GM21825 (cell line): ENCODE measurements at regions not wholly inside any gene's neighbourhood (a gene's known extent, or its start where the extent isn't known, plus 50 kb on each side); places are given as distances from the start of the nearest gene placed in this dataset.

Experiments
- ATAC-seq: cut with Tn5 transposase; IDR thresholded peaks from one replicate; pipeline ENCODE4 v1.9.1; 2021; ENCODE audit warnings: mild to moderate bottlenecking, moderate library complexity; ENCODE audit not compliant: unreplicated experiment

DNA sequence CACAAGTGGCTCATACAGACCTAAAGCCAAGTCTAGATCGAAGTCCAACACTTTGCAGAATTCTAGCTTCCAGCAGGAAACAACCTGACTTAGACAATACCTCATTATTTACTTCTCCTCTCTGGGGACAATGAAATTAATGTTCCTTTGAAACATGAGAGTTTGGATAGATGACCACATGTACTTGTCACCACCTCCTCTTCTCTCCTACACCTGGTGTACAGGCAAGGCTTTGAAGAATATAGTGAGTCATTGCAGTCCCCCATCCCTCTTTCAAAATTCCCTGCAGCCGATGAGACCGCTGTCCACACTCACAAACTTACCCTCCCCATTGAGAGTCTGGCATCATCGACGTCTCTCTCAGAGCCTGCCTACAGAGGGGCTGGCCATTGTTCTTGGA lies 189.0 kb upstream of the HES1 start:
- ATAC-seq = no peak

DNA sequence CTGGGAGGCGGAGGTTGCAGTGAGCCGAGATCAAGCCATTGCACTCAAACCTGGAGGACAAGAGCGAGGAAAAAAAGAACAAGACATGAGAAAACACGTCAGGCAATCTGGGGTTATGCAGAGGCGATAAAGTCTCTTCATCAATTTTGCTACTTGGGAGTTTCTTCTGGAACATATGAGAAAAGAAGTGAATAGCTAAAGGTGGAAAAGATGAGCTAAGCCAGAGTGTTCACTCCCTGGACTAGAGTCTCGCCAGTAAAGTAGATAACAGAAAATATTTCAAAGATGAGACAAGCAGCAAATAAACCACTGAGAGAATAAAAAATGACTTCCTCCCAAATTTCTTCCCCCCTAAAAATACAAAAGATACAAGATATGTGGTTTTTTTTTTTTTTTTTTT lies 188.4 kb upstream of the HES1 start:
- ATAC-seq = no peak

DNA sequence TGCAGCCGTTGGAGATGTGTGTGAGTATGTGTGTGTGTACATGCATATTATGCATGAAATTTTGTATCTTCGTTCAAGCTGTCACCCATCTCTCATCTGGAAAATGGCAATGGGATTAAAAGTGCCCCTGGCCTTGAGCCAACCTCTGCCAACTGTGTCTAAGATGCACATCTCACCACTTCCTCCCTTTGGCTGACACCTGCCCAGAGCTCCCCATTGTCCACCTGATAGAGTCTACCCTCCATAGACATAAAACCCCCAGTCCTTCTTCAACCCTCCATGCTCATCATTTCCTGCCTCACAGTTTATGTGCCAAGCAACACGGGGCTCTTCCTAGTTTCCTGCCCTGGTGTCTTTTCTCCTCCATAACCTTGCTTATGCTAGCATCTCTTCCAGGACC lies 187.5 kb upstream of the HES1 start:
- ATAC-seq = no peak

DNA sequence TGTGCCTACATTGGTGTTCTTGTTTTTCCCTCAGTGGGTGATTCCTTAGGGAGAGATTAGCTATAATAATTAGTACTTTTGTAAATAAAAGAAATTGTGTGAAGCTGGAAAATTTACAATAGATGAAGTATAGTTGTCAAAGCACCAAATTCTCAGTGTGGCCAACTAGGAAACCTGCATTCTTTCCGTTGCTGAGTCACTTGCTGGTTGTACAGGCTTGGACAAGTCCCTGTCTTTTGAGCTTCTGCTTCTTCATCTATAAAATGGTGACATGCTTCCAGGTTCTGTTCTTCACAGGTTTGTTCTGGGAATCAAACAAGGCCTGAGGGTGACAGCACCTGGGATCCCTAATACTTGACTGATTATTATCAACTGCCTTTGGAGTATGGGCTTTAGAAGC lies 184.1 kb upstream of the HES1 start:
- no peak for ATAC-seq

DNA sequence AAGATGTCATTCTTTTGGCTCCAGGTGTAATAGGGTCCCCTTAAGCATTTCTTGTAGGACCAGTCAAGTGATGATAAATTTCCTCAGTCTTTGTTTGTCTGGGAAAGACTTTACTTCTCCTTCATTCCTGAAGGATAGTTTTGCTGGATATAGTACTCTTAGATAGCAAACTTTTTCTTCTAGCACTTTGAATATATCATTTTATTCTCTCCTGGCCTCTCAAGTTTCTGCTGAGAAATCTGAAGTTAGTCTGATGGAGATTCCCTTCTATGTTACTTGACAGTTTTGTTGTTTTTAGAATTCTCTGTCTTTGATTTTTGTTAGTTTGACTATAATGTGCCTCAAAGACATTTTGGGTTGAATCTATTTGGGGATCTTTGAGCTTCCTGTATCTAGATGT lies 181.2 kb upstream of the HES1 start:
- no peak for ATAC-seq

DNA sequence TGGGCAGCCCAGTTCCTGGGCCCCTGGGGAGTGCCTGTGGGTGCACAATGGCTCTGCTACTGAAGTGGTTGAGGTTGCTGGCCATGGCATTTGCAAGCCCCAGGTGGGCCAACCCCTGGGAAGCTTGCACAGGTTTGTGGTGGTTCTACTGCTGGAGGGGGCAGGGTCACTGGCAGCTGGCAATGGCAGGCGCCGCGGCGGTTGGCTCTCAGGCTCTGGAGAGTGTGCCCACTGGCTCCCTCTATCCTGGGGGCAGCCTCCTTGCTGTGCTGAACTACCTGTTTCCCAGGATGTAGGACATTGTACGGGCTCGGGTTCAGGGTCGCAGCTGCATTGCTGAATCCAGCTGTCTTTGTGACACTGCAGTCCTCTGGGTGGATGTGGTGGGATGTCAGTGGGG lies 180.2 kb upstream of the HES1 start:
- ATAC-seq = no peak

DNA sequence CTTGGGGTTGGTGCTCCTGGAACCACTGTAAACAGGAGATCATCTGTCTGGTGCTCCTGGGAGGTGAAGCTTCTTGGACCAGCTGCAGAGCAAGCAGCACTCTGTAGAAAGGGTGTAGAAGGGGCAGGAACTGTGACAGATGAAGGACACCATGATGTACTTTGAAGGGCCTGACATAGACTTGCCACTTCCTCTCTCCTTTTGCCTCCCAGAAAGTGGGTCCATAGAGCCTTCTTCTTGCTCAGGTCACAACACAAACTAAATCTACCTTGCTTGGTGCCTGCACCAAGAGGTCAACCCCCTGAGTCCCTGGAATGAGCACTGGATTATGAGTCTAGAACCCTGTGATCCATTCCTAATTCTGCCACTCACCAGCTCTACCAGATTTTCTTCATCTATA lies 176.1 kb upstream of the HES1 start:
- no peak for ATAC-seq

DNA sequence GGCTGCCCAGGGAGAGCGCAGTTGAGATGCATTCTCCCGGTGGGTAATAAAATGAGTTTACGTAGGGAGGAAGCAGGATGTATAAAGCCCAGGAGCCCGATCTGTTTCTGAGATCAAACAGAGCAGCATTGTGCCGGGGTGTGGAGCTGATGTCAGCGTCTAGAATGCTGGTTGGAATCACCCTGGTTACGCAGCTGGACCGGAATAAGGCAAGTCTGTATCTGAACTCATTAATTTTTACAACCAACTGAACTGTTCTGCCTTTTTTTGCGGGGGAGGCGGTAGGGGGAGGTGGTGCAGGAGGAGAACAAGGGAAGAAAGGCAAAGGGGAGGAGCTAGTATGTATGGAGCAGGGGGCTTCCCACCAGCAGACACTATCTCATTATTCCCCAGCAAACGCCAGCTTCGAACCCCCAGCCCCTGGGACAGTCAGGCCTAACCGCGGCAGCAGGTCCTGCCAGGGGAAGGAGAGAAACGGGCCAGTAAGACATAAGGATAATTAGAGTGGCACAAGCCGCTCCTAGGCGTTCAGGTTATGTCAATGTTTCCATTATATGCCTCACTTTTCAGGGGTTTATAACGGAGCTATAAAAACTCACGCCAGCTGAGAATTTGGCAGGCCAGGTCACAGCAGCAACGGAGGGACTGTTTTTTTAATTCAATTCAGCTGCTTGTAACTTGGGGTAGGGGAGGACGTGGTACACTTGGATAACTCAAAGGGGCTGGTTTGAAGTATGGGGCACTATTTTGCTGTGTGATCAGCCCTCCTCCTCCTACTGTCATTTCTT lies 175.3 kb upstream of the HES1 start:
- ATAC-seq = no peak

DNA sequence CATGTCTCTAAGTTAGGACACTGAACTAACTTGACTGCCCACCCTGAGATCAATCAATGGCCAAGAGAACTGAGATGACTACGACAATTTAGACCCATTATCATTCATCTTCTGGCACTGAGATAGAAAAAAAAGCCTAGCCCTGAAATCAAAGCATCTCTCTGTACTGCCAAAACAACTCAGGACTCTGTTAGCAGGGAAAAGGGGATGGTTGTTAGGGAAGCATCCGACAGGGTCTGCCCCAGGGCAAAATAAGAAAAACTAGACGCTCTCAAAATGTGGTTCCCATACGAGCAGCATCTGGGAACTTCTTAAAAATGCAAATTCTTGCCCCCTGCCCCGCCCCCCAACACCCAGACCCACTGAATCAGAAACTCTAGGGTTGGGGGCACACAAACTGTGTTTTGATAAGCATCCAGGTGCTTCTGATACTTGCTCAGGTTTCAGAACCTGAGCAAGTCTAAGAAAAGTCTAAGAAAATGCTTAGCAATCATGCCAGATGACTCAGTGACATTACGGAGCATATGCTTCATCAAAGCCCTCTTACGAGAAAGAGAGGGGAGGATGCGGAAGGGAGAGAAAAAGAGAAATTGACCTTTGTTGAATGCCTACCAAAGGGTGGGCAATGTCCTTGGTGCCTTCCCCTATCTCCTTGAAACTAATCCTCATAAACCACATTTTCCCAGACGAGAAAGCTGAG lies 172.8 kb upstream of the HES1 start:
- no peak for ATAC-seq

DNA sequence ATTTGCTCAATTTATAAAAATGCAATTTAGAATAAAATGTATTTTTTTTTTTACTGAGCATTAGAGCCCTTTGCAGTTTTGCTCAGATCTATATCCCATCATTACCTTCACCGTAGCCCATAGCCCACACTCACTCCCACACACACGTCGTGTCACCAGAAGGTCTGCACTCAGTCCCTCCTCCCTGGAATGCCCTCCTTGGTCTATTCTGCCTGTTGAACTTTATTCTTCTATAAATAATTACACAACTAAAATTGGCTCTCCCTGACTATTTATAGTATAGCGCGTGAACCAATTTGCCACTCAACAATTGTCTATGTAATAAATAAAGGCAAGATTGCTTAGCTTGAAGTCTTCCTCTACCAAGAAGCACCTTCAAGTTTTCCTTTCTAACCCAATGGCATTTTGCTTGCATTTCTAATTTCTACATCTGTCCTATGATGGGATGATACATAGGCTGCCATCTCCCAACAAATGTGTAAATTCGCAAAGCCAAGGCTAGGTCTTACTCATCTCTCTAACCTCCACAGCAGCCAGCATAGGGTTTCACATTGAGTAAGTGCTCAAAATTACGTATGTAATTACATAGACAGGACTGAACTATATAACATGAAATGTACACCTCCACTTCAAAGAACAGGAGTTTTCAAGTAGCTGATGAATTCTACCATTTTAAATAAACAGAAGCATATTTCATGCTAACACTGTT lies 172.0 kb upstream of the HES1 start:
- peak; percentile 68 for ATAC-seq

DNA sequence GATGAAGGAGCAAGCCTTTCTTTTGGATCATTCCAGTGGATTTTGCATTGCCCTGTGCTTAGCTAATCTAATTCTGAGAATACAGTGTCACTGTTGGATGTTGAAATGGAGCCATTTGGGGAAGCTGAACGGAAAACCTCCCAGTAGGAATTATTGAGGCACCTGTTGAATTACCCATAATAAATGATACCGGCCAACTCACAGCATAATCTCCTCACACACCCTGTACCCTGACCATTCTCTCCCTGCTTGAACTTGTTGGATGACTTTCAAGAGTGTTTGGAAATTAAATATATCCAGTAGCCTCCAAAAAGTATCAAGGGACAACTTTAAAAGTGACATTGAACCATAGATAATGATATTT lies 171.4 kb upstream of the HES1 start:
- ATAC-seq = no peak

DNA sequence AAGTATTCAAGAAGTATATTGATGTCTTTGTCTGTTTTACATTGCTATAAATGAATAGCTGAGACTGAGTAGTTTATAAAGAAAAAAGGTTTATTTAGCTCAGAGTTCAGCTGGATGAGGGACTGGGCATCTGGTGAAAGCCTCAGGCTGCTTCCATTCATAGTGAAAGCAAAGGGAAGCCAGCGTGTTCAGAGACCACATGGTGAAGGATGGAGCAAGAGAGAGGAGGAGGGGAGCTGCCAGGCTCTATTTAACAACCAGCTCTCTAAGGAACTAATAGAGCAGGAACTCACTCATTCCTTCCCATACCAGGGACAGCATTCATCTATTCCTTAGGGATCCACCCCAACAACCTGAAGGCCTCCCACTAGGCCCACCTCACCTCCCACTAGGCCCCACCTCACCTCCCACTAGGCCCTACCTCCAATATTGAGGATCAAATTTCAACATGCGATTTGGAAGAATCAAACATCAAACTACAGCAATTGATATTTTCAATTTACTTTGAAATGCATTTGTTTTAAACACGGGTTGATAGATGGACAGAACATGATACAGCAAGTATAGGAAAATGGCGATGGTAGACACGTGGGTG lies 167.5 kb upstream of the HES1 start:
- no peak for ATAC-seq

DNA sequence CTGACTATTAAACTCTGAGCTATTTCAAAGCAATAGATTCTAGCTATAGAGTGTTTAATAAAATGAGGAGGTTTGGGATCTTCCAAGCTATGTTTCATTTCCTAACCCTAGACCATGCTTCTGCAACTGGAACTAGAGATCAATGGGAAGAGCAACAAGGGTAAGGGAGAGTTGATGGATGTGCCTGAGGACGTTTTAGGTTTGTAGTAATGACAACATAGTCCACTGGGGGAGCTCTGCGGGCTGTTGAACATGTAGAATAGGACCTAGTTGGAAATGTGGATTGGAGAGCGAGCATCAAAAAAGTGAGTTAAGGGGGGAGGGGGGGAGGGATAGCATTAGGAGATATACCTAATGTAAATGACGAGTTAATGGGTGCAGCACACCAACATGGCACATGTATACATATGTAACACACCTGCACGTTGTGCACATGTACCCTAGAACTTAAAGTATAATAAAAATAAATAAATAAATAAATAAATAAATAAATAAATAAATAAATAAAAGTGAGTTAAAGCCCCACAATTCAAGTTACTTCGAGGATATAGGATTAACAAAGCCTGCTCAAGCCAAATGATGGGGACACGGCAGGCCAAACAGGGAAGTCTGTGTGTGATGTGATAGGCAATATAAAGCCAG lies 165.7 kb upstream of the HES1 start:
- peak; percentile 44 for ATAC-seq

DNA sequence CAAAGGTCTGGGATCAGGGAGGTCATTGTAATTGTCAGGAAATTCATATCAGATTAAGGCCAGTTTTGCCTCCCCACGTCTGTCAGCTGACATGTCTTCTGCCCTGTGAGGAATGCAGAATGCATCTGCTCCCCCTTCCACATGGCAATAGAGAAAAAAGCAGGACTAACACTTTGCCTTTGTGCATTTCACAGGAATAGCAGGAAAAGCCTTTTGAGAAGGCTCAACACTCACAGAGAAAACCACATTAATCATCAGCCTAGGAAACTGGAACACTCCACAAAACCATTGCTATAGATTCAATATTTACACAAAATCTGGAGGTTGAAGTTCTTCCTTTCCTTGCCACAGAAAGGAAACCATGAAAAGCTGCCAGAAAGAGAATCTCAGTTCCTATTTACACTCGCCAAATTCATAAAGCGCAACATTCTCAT lies 165.2 kb upstream of the HES1 start:
- peak; percentile 9 for ATAC-seq

DNA sequence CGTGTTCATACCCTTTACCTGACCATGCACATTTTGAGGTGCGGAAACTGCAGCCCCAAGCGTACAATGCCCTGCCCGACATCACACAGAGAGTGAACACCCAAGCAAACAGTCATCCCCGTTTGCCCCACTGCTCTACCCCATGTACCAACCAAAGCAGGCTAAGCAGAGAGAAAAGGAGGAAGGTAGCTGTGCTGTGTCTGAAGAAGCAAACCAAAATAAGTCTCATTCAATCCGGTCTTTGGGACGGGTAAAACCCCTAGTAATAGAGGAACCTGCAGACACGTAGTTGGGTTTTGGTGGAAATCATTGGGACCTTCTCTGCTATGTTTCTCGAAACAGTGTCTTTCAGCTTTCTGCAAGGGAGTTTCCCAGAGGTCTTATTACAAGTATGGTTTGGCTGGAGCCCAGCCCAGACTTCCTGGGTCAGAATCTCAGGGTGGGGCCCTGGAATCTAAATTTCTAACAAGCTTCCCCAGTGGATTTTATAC lies 164.6 kb upstream of the HES1 start:
- peak; percentile 57 for ATAC-seq

DNA sequence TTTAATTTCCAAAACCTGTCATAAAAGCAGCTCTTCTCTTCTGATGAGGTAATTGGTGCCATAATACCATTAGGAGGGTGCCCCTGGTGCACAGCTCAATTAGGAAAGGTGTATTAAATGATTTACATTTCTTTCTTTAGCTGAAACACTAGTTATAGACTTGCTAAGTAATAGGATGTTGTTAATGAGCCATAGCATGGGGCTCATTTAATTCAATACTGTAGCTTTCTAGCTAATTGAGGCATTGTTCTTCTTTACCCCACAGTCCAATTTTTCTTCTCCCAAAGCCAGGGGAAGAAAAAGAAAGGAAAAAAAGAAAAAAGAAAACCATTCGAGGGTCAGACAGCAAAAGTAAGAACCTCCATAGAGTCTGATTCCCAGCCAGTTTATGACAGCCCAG lies 164.0 kb upstream of the HES1 start:
- no peak for ATAC-seq

DNA sequence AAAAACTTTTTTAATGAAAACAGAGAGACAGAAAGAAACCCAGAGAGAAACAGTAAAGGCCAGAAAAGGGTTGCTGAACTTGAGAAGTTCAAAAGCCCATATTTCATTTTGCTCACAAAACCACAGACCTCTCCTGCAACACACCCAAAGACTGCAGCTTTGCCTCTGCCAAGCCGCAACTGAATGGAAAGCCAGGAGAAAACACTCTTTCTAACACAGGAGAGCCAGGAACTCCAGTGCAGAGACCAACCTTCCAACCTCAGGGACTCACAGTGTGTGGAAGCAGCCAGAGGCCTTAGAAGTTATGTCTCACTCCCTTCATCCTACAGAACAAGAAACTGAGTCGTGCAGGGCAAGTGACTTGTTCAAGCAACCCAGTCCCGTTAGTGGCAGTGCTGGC lies 163.1 kb upstream of the HES1 start:
- ATAC-seq = no peak

DNA sequence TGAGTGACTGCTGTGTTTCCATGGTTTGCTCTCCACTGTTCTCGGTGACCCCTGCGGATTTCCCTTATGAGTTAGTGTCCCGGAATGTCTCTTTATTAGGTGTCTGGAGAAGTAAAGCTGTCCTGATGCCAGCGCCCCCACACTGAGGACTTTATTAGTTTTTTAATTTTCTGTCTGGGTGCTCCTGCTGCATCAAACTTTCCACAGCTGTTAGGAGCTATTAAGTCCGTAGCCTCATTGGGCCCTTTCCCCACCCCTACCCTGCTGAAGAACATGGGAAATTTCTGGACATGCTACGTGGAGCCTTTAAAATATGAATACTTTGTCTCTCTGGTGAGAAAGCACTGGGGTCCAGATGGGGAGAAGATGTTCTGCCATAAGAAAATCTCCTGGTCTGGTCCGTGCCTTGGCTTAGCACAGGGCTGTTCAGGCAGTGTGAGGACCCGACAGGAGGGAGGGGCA lies 161.7 kb upstream of the HES1 start:
- ATAC-seq = no peak

DNA sequence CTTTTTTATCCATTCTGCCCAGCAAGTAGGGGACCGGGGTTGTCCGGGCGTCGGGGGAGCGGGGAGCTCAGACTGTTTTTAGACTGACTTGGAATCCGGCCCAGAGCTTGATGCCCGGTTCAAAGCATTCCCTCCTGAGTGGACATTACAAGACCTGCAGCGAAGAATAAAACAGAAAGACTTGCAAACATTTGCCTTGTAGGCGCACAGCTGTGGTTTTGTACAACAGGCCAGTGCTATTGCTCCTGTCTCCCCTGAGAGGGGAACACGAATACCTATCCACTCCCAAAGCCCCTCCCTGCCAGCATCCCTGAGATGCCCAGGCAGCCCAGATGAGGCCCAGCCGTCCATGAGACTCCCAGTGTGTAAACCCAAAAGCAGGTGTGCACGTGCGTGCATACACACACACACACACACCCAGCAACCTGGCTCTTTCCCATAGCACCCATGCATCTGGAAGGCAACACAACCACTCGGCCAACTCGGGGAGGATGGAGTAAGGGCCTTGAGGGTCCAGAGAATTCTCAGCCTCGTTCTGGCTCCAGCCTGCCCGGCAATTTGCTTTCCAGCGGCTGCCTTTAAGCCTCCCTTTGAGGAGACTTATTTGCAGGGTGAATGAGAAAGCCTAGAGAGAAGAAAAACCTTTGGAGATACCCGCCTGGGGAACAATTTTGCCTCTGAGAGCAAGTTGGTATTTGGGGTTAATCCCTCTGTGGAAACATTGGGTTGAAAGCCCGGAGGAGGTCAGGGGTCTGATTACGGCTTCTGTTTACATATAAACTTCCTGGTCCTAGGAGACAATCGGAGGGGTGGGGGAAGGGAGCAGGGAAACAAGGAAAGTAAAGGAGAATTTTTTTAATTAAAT lies 161.0 kb upstream of the HES1 start:
- ATAC-seq = no peak

DNA sequence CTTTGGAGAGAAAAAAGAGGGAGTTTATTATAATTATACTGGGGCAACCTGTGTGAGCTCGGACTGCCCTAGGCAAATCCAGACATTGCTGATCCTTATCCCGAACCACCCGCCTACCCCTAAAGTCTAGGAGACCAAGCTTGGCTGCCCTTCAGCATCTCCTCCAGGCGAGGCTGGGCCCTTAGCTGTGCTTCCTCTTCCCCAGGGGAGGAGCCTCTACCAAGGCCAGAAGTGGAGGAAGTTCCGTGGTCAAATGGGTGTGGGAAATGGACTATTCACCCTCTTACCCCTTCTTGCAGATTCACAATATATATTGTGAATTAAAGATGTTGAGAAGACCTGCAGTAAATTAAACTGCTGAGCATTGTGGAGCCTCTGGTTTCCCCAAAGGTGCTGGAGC lies 158.3 kb upstream of the HES1 start:
- ATAC-seq = no peak
